Keratinocyte (primary cell): ENCODE measurements at regions not wholly inside any gene's neighbourhood (a gene's known extent, or its start where the extent isn't known, plus 50 kb on each side); places are given as distances from the start of the nearest gene placed in this dataset.

Experiments used
- DNase-seq: peaks from one replicate; pipeline ENCODE4 v3.0.0-alpha.2; 2011; ENCODE audit warnings: low read depth, missing footprints, low spot score
- FAIRE-seq: peaks from 2 replicates; lab custom pipeline; 2011; peaks lifted over from hg19 to GRCh38; lab: Jason Lieb, UNC
- H2AFZ ChIP-seq: 2 replicates; pipeline ENCODE4 v1.6.0; 2012; ENCODE audit warnings: low read length, control low read depth, inconsistent platforms; ENCODE audit not compliant: control insufficient read depth
- H3K27ac ChIP-seq: 2 replicates; pipeline ENCODE4 v1.5.1; 2011; ENCODE audit warnings: low read length; ENCODE audit not compliant: control insufficient read depth, insufficient read depth
- H3K27me3 ChIP-seq: 3 replicates; pipeline ENCODE4 v1.6.0; 2011; ENCODE audit warnings: low read length; ENCODE audit not compliant: control insufficient read depth, insufficient read depth; ENCODE audit errors: extremely low read depth
- H3K36me3 ChIP-seq, 2 experiments: 2 replicates in 1 of 2; 3 replicates in 1 of 2; pipeline ENCODE4 v1.5.1; 2011; ENCODE audit warnings: low read length in 2 of 2, mild to moderate bottlenecking in 1 of 2; ENCODE audit not compliant: control insufficient read depth in 2 of 2, insufficient read depth in 2 of 2; ENCODE audit errors: extremely low read depth in 1 of 2
- H3K4me1 ChIP-seq: 3 replicates; pipeline ENCODE4 v1.5.1; 2011; ENCODE audit warnings: low read length; ENCODE audit not compliant: control insufficient read depth, insufficient read depth; ENCODE audit errors: extremely low read depth
- H3K4me2 ChIP-seq: 3 replicates; pipeline ENCODE4 v1.6.0; 2011; ENCODE audit warnings: low read depth, low read length; ENCODE audit not compliant: control insufficient read depth, insufficient read depth; ENCODE audit errors: extremely low read depth
- H3K4me3 ChIP-seq, 3 experiments: fragments of 200-600 bp in 1 of 3; sonication (generic) in 1 of 3; 2 replicates in 2 of 3; 3 replicates in 1 of 3; pipeline ENCODE4 v1.5.1; 2011 to 2016; ENCODE audit warnings: low read length in 3 of 3, mild to moderate bottlenecking in 3 of 3, control low read depth in 2 of 3, inconsistent platforms in 1 of 3, low read depth in 1 of 3, mixed read lengths in 1 of 3, mixed run types in 1 of 3, moderate library complexity in 1 of 3; ENCODE audit not compliant: control insufficient read depth in 2 of 3, insufficient read depth in 2 of 3; ENCODE audit errors: extremely low read depth in 1 of 3
- H3K79me2 ChIP-seq: 2 replicates; pipeline ENCODE4 v1.6.0; 2012; ENCODE audit warnings: low read length; ENCODE audit not compliant: control insufficient read depth, insufficient read depth
- H3K9ac ChIP-seq: 3 replicates; pipeline ENCODE4 v1.6.0; 2011; ENCODE audit warnings: low read length; ENCODE audit not compliant: control insufficient read depth, insufficient read depth; ENCODE audit errors: extremely low read depth
- H3K9me1 ChIP-seq: 3 replicates; pipeline ENCODE4 v1.6.0; 2011; ENCODE audit warnings: low read length; ENCODE audit not compliant: control insufficient read depth, insufficient read depth; ENCODE audit errors: extremely low read depth
- H3K9me3 ChIP-seq: 2 replicates; pipeline ENCODE4 v1.5.1; 2012; ENCODE audit warnings: low read depth, low read length; ENCODE audit not compliant: control insufficient read depth
- H4K20me1 ChIP-seq: 3 replicates; pipeline ENCODE4 v1.6.0; 2011; ENCODE audit warnings: low read length; ENCODE audit not compliant: control insufficient read depth, insufficient read depth; ENCODE audit errors: extremely low read depth
- CTCF ChIP-seq, 3 experiments: IDR thresholded peaks in 1 of 3; conservative IDR thresholded peaks in 1 of 3; optimal IDR thresholded peaks in 1 of 3; 2 replicates in 2 of 3; 3 replicates in 1 of 3; pipeline versions ENCODE3 to v1.5.1; 2011; ENCODE audit warnings: low read length in 3 of 3, mild to moderate bottlenecking in 3 of 3, moderate library complexity in 2 of 3, control low read depth in 1 of 3, inconsistent platforms in 1 of 3; ENCODE audit not compliant: insufficient read depth in 2 of 3; ENCODE audit errors: extremely low read depth in 1 of 3
- EZH2 ChIP-seq: IDR thresholded peaks from one replicate; pipeline ENCODE4 v1.6.1; 2012; ENCODE audit warnings: inconsistent platforms, mild to moderate bottlenecking, low read length, moderate library complexity
- dilution Hi-C: fragments of 300-500 bp; cut with MboI; formaldehyde crosslinking; loops from one replicate; pipeline ENCODE4 v1.7.0; 2020; ENCODE audit warnings: low sequenced_read_pairs; ENCODE audit not compliant: extremely low pct_ligation_motif_present

- TF ChIP-seq CTCF (optimal IDR thresholded peaks at IDR 0.05 in 1 of 3, IDR thresholded peaks at IDR 0.05 in 1 of 3, conservative IDR thresholded peaks at IDR 0.05 in 1 of 3; ENCODE audit: extremely low read depth in 1 of 3, insufficient read depth in 2 of 3, low read length in 3 of 3) (no peak), EZH2 (no peak)
- H3K4me1 ChIP-seq = no peaks in the 10 kb centered on the region
- no peak overlapping the region for H2AFZ ChIP-seq
- no peak overlapping the region for H3K27ac ChIP-seq
- dilution Hi-C loops = no loop called here
- H3K9me3 ChIP-seq = no peaks in the 10 kb centered on the region
- H3K27me3 ChIP-seq = no peaks in the 10 kb centered on the region
- H3K9me1 ChIP-seq = no peaks in the 10 kb centered on the region
- DNase-seq (no peak), FAIRE-seq (no peak)
- H3K9ac ChIP-seq = no peak overlapping the region
- no peak overlapping the region for H3K4me3 ChIP-seq
- no peaks in the 10 kb centered on the region for H4K20me1 ChIP-seq
- H3K4me2 ChIP-seq = no peak overlapping the region
- no peaks in the 10 kb centered on the region for H3K79me2 ChIP-seq
- H3K36me3 ChIP-seq = no peaks in the 10 kb centered on the region
Observed at GRCh38 chr2:123153041-123153440, 872.0 kb upstream of the CNTNAP5 start.

GRCh38 chr2:123154195-123154594, 870.9 kb upstream of the CNTNAP5 start:
- H3K79me2 ChIP-seq = no peaks in the 10 kb centered on the region
- no peak overlapping the region for H3K27ac ChIP-seq
- dilution Hi-C loops = no loop called here
- H3K36me3 ChIP-seq = no peaks in the 10 kb centered on the region
- FAIRE-seq (no peak), DNase-seq (no peak)
- no peak overlapping the region for H3K9ac ChIP-seq
- H3K27me3 ChIP-seq = no peaks in the 10 kb centered on the region
- TF ChIP-seq CTCF (optimal IDR thresholded peaks at IDR 0.05 in 1 of 3, IDR thresholded peaks at IDR 0.05 in 1 of 3, conservative IDR thresholded peaks at IDR 0.05 in 1 of 3; ENCODE audit: extremely low read depth in 1 of 3, insufficient read depth in 2 of 3, low read length in 3 of 3) (no peak), EZH2 (no peak)
- H4K20me1 ChIP-seq = no peaks in the 10 kb centered on the region
- H3K9me1 ChIP-seq = no peaks in the 10 kb centered on the region
- H3K4me1 ChIP-seq = no peaks in the 10 kb centered on the region
- H3K4me3 ChIP-seq = no peak overlapping the region
- H3K9me3 ChIP-seq = no peaks in the 10 kb centered on the region
- no peak overlapping the region for H2AFZ ChIP-seq
- no peak overlapping the region for H3K4me2 ChIP-seq
